HEK293 (cell line): ENCODE measurements at regions not wholly inside any gene's neighbourhood (a gene's known extent, or its start where the extent isn't known, plus 50 kb on each side); places are given as distances from the start of the nearest gene placed in this dataset.

ENCODE experiments used
- CTCF ChIA-PET: fragments of 350-600 bp; formaldehyde crosslinking; extraction: SDS; loops from one replicate; lab custom pipeline; 2021; ENCODE audit warnings: antibody characterized with exemption; lab: Yijun Ruan, JAX
- POLR2A ChIA-PET: fragments of 300-600 bp; formaldehyde crosslinking; extraction: SDS; loops from one replicate; lab custom pipeline; 2020; ENCODE audit warnings: antibody characterized with exemption, inconsistent platforms; lab: Yijun Ruan, JAX
- H3K27ac ChIP-seq: fragments of 200-500 bp; sonication (Bioruptor generic); 2 replicates; pipeline ENCODE4 v1.5.1; 2014; ENCODE audit warnings: low read depth, low read length, control low read depth, inconsistent platforms; ENCODE audit errors: extremely low read depth
- H3K36me3 ChIP-seq, 2 experiments: fragments of 200-500 bp in 1 of 2; sonication (Bioruptor generic) in 1 of 2; 1 replicate in 1 of 2; 2 replicates in 1 of 2; pipeline ENCODE4 v1.5.1; 2014 to 2017; ENCODE audit warnings: inconsistent platforms in 2 of 2, low read length in 2 of 2; ENCODE audit not compliant: control insufficient read depth in 2 of 2, insufficient read depth in 1 of 2
- H3K4me1 ChIP-seq: fragments of 200-500 bp; sonication (Bioruptor generic); 2 replicates; pipeline ENCODE4 v1.5.1; 2014; ENCODE audit warnings: mild to moderate bottlenecking, low read length, inconsistent platforms; ENCODE audit not compliant: control insufficient read depth, insufficient read depth
- H3K4me3 ChIP-seq: 2 replicates; pipeline ENCODE4 v1.5.1; 2011; ENCODE audit warnings: low read depth, mild to moderate bottlenecking, control low read depth, low read length, moderate library complexity
- H3K9me3 ChIP-seq: fragments of 200-500 bp; sonication (Bioruptor generic); 2 replicates; pipeline ENCODE4 v1.5.1; 2014; ENCODE audit warnings: low read depth, low read length, inconsistent platforms; ENCODE audit not compliant: control insufficient read depth, insufficient read depth
- HIC1 ChIP-seq: fragments of 450-650 bp; formaldehyde crosslinking; IDR thresholded peaks from 2 replicates; pipeline ENCODE4 v1.5.1; 2016; ENCODE audit warnings: missing biosample characterization, missing genetic modification characterization
- HOXA7 ChIP-seq: sonication (generic); formaldehyde crosslinking; IDR thresholded peaks from 2 replicates; pipeline ENCODE4 v1.8.1; 2022; ENCODE audit warnings: missing genetic modification reagents, borderline replicate concordance
- IKZF3 ChIP-seq: fragments of 450-650 bp; IDR thresholded peaks from 2 replicates; pipeline ENCODE4 v1.5.0; 2018; ENCODE audit warnings: missing biosample characterization, mild to moderate bottlenecking, missing genetic modification characterization, moderate library complexity
- KLF8 ChIP-seq: fragments of 450-650 bp; formaldehyde crosslinking; IDR thresholded peaks from 2 replicates; pipeline ENCODE4 v1.5.1; 2016; ENCODE audit warnings: missing biosample characterization, missing genetic modification characterization
- MEIS1 ChIP-seq: sonication (generic); formaldehyde crosslinking; IDR thresholded peaks from 2 replicates; pipeline ENCODE4 v1.8.1; 2022; ENCODE audit warnings: missing genetic modification reagents, mild to moderate bottlenecking, borderline replicate concordance
- REST ChIP-seq: fragments of 450-650 bp; formaldehyde crosslinking; IDR thresholded peaks from 2 replicates; pipeline ENCODE4 v1.5.1; 2016; ENCODE audit warnings: missing biosample characterization, missing genetic modification characterization
- TRIM28 ChIP-seq: IDR thresholded peaks from 2 replicates; pipeline ENCODE4 v1.6.1; 2011; ENCODE audit warnings: low read length, control low read depth, borderline replicate concordance
- TSHZ1 ChIP-seq: fragments of 450-650 bp; formaldehyde crosslinking; IDR thresholded peaks from 2 replicates; pipeline ENCODE4 v1.5.1; 2016; ENCODE audit warnings: missing biosample characterization, missing genetic modification characterization, borderline replicate concordance
- ZBTB10 ChIP-seq: fragments of 450-650 bp; formaldehyde crosslinking; IDR thresholded peaks from 2 replicates; pipeline ENCODE4 v1.5.1; 2016; ENCODE audit warnings: missing biosample characterization, missing genetic modification characterization
- ZIC2 ChIP-seq: fragments of 450-650 bp; formaldehyde crosslinking; IDR thresholded peaks from 2 replicates; pipeline ENCODE4 v1.5.1; 2016; ENCODE audit warnings: missing biosample characterization, missing genetic modification characterization
- ZNF132 ChIP-seq: fragments of 450-650 bp; formaldehyde crosslinking; IDR thresholded peaks from 2 replicates; pipeline ENCODE4 v1.5.1; 2017; ENCODE audit warnings: missing biosample characterization, missing genetic modification characterization, borderline replicate concordance
- ZNF19 ChIP-seq: fragments of 450-650 bp; formaldehyde crosslinking; IDR thresholded peaks from 2 replicates; pipeline ENCODE4; 2016; ENCODE audit warnings: missing biosample characterization, missing genetic modification characterization, low read depth
- ZNF248 ChIP-seq: fragments of 450-650 bp; formaldehyde crosslinking; IDR thresholded peaks from 2 replicates; pipeline ENCODE4 v1.5.1; 2017; ENCODE audit warnings: missing biosample characterization, missing genetic modification characterization
- ZNF521 ChIP-seq: fragments of 450-650 bp; formaldehyde crosslinking; IDR thresholded peaks from 2 replicates; pipeline ENCODE4 v1.5.1; 2017; ENCODE audit warnings: missing biosample characterization, mild to moderate bottlenecking, missing genetic modification characterization
- ZNF529 ChIP-seq: fragments of 450-650 bp; formaldehyde crosslinking; IDR thresholded peaks from 2 replicates; pipeline ENCODE4 v1.5.1; 2017; ENCODE audit warnings: missing genetic modification characterization, missing biosample characterization; ENCODE audit not compliant: insufficient replicate concordance
- ZNF600 ChIP-seq: fragments of 450-650 bp; formaldehyde crosslinking; IDR thresholded peaks from 2 replicates; pipeline ENCODE4 v1.5.1; 2016; ENCODE audit warnings: missing biosample characterization, missing genetic modification characterization
- ZNF639 ChIP-seq: fragments of 450-650 bp; formaldehyde crosslinking; IDR thresholded peaks from 2 replicates; pipeline ENCODE4 v1.5.1; 2016; ENCODE audit warnings: missing biosample characterization, missing genetic modification characterization
- ZNF658 ChIP-seq: fragments of 450-650 bp; formaldehyde crosslinking; IDR thresholded peaks from 2 replicates; pipeline ENCODE4; 2016; ENCODE audit warnings: missing biosample characterization, missing genetic modification characterization
- ZNF747 ChIP-seq: fragments of 450-650 bp; formaldehyde crosslinking; IDR thresholded peaks from 2 replicates; pipeline ENCODE4 v1.5.1; 2016; ENCODE audit warnings: missing biosample characterization, missing genetic modification characterization
- ZSCAN5A ChIP-seq: fragments of 450-650 bp; formaldehyde crosslinking; IDR thresholded peaks from 2 replicates; pipeline ENCODE4 v1.5.1; 2016; ENCODE audit warnings: missing biosample characterization, missing genetic modification characterization

- POLR2A ChIA-PET = no interaction called here
Measured at GRCh38 chr1:13901597-13901996, 201.6 kb downstream of the PRDM2 start.

More at GRCh38 chr1:13901597-13901996, 201.6 kb downstream of the PRDM2 start:
- no peak for TF ChIP-seq HIC1 (tag by site-specific recombination)
- TF ChIP-seq ZNF639 = no peak
- TF ChIP-seq ZNF521 (tag by site-specific recombination) = no peak
- TF ChIP-seq ZNF248 = no peak
- TF ChIP-seq ZNF529 = no peak
- TF ChIP-seq TRIM28 = no peak
- no peak for TF ChIP-seq ZNF747 (tag by site-specific recombination)
- TF ChIP-seq ZIC2 = no peak
- TF ChIP-seq KLF8 (tag by site-specific recombination) = no peak
- no peak for TF ChIP-seq ZBTB10
- TF ChIP-seq ZSCAN5A (tag by site-specific recombination) = no peak
- no peak for TF ChIP-seq MEIS1 (CRISPR knock-in tag)
- TF ChIP-seq ZNF19 (tag by site-specific recombination) = no peak
- no peak for TF ChIP-seq IKZF3 (tag by site-specific recombination)
- TF ChIP-seq ZNF600 (tag by site-specific recombination) = no peak
- TF ChIP-seq ZNF658 (tag by site-specific recombination) = no peak
- TF ChIP-seq REST = no peak
- no peak for TF ChIP-seq HOXA7 (CRISPR knock-in tag)
- TF ChIP-seq TSHZ1 = no peak
- no peak for TF ChIP-seq ZNF132 (tag by site-specific recombination)
- H3K9me3 ChIP-seq = no peaks in the 10 kb centered on the region
- CTCF ChIA-PET = no interaction called here
- H3K36me3 ChIP-seq = no peaks in the 10 kb centered on the region
- H3K27ac ChIP-seq = no peak overlapping the region
- no peaks in the 10 kb centered on the region for H3K4me1 ChIP-seq
- H3K4me3 ChIP-seq = no peak overlapping the region
